ENCODE measurements at regions not wholly inside any gene's neighbourhood (a gene's known extent, or its start where the extent isn't known, plus 50 kb on each side); places are given as distances from the start of the nearest gene placed in this dataset.

DNA sequence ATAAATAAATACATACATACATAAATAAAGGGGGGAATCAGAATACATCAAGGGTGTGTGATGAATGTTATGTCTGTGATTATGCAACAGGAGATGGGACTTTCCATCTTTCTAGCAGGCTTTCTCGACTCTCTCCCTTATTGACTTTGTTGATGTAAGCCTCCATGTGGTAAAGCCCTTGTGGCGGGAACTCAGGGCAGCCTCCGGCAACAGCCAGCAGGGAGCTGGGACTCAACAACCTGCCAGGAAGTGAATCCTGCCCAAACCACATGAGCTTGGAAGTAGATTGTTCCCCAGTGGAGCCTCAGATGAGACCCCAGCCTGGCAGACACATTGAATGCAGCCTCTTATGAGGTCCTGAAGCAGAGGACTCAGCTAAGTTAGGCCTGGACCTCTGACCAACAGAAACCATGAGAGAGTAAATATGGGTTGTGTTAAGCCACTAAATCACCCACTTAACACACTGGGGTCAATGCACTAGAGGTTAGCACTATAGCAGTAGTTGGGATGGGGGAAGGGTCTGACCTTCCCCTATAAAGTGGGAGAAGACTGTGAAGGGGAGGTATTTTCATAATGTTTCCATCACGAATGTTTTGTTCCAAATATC lies 104.0 kb downstream of the JCAD start:
- TF ChIP-seq CTCF (IDR thresholded peaks at IDR 0.05; ENCODE audit: extremely low read depth in 1 of 2, insufficient read depth in 1 of 2, low read depth in 1 of 2, low read length in 2 of 2) (no peak), EZH2 (IDR thresholded peaks at IDR 0.05; ENCODE audit: borderline replicate concordance, low read depth, low read length, severe bottlenecking) (no peak), POLR2AphosphoS5 (IDR thresholded peaks at IDR 0.05; ENCODE audit: insufficient read depth, low read depth, low read length) (no peak), JUN (IDR thresholded peaks at IDR 0.05; ENCODE audit: borderline replicate concordance, insufficient read depth, insufficient read length, low read depth) (no peak)
- TF ChIP-seq, protein P1, sequence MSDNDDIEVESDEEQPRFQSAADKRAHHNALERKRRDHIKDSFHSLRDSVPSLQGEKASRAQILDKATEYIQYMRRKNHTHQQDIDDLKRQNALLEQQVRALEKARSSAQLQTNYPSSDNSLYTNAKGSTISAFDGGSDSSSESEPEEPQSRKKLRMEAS (IDR thresholded peaks at IDR 0.05; ENCODE audit: insufficient read depth, insufficient read length), result no peak

All from endothelial cell of umbilical vein (primary cell).